GM23338 (cell line): ENCODE measurements at regions not wholly inside any gene's neighbourhood (a gene's known extent, or its start where the extent isn't known, plus 50 kb on each side); places are given as distances from the start of the nearest gene placed in this dataset.

Experiments
- ATAC-seq: fragments of 200-7000 bp; cut with Tn5 transposase; 3 replicates; pipeline ENCODE4 v1.9.1; 2020
- DNase-seq: peaks from one replicate; pipeline ENCODE4 v3.0.0-alpha.2; 2015; ENCODE audit warnings: low spot score
- H2AFZ ChIP-seq: fragments of 200-600 bp; sonication (generic); 2 replicates; pipeline ENCODE4 v1.8.0; 2016; ENCODE audit warnings: antibody characterized with exemption, mild to moderate bottlenecking, moderate library complexity
- H3F3A ChIP-seq: fragments of 200-600 bp; sonication (generic); replicated peaks from 2 replicates; pipeline ENCODE4 v1.8.0; 2017; ENCODE audit warnings: antibody characterized with exemption, mixed run types, low read depth
- H3K27ac ChIP-seq: fragments of 200-600 bp; sonication (generic); 2 replicates; pipeline ENCODE4 v1.6.1; 2016; ENCODE audit warnings: low read depth
- H3K27me3 ChIP-seq: fragments of 200-600 bp; sonication (generic); 2 replicates; pipeline ENCODE4 v1.8.0; 2016; ENCODE audit warnings: mild to moderate bottlenecking, mixed run types, moderate library complexity; ENCODE audit not compliant: insufficient read depth
- H3K36me3 ChIP-seq: fragments of 200-600 bp; sonication (generic); 2 replicates; pipeline ENCODE4 v1.8.0; 2016; ENCODE audit warnings: mild to moderate bottlenecking; ENCODE audit not compliant: insufficient read depth
- H3K4me1 ChIP-seq: fragments of 200-600 bp; sonication (generic); 2 replicates; pipeline ENCODE4 v1.8.0; 2016; ENCODE audit warnings: mild to moderate bottlenecking, moderate library complexity; ENCODE audit not compliant: insufficient read depth
- H3K4me2 ChIP-seq: fragments of 200-600 bp; sonication (generic); 2 replicates; pipeline ENCODE4 v1.7.1; 2017; ENCODE audit warnings: mixed run types
- H3K4me3 ChIP-seq: fragments of 200-600 bp; sonication (generic); 2 replicates; pipeline ENCODE4 v1.6.1; 2016; ENCODE audit warnings: mixed run types
- H3K79me2 ChIP-seq: fragments of 200-600 bp; sonication (generic); replicated peaks from 2 replicates; pipeline ENCODE4 v1.8.0; 2017; ENCODE audit warnings: mild to moderate bottlenecking; ENCODE audit not compliant: insufficient read depth
- H3K9me2 ChIP-seq: fragments of 200-600 bp; sonication (generic); 2 replicates; pipeline ENCODE4 v1.8.0; 2017; ENCODE audit not compliant: insufficient read depth
- H4K20me1 ChIP-seq: fragments of 200-600 bp; sonication (generic); replicated peaks from 2 replicates; pipeline ENCODE4 v1.8.0; 2017; ENCODE audit warnings: mild to moderate bottlenecking; ENCODE audit not compliant: insufficient read depth
- H3K27ac Mint-ChIP-seq: 2 replicates; pipeline ENCODE4 v1.8.0; 2020; ENCODE audit warnings: inconsistent platforms, mild to moderate bottlenecking, moderate library complexity, mixed read lengths
- H3K27me3 Mint-ChIP-seq: 3 replicates; pipeline ENCODE4 v1.8.0; 2022; ENCODE audit warnings: low read depth, mild to moderate bottlenecking, moderate library complexity, mixed read lengths, inconsistent platforms; ENCODE audit not compliant: insufficient read depth, poor library complexity
- H3K36me3 Mint-ChIP-seq: 3 replicates; pipeline ENCODE4 v1.8.0; 2021; ENCODE audit warnings: low read depth, mild to moderate bottlenecking, inconsistent platforms, moderate library complexity, mixed read lengths
- H3K4me1 Mint-ChIP-seq: 3 replicates; pipeline ENCODE4 v1.8.0; 2020; ENCODE audit warnings: mild to moderate bottlenecking, inconsistent platforms, mixed read lengths
- H3K4me3 Mint-ChIP-seq: 3 replicates; pipeline ENCODE4 v1.8.0; 2021; ENCODE audit warnings: moderate library complexity, mild to moderate bottlenecking, inconsistent platforms, mixed read lengths
- H3K9me3 Mint-ChIP-seq: 3 replicates; pipeline ENCODE4 v1.8.0; 2020; ENCODE audit warnings: moderate library complexity, mild to moderate bottlenecking, inconsistent platforms, mixed read lengths
- CTCF ChIP-seq, 2 experiments: fragments of 200-600 bp in 1 of 2; sonication (generic) in 1 of 2; conservative IDR thresholded peaks; 2 replicates each; pipeline versions ENCODE4 v1.5.1 to v1.6.1; 2016 to 2017; ENCODE audit warnings: antibody characterized with exemption in 2 of 2, low read depth in 2 of 2, mild to moderate bottlenecking in 2 of 2, moderate library complexity in 1 of 2
- REST ChIP-seq: IDR thresholded peaks from one replicate; pipeline ENCODE4 v1.6.1; 2018; ENCODE audit warnings: antibody characterized with exemption; ENCODE audit not compliant: unreplicated experiment

GRCh38 chr3:174620138-174620537 lies 239.0 kb upstream of the NAALADL2 start:
- Histone ChIP-seq H3K4me1 (no peaks in the 10 kb centered on the region), H3K27ac (no peak overlapping the region), H3K4me3 (no peak overlapping the region), H3K9me2 (no peaks in the 10 kb centered on the region), H2AFZ (no peak overlapping the region), H4K20me1 (no peaks in the 10 kb centered on the region), H3K4me2 (no peak overlapping the region), H3K36me3 (no peaks in the 10 kb centered on the region), H3K27me3 (no peaks in the 10 kb centered on the region), H3K79me2 (no peaks in the 10 kb centered on the region), H3F3A (no peaks in the 10 kb centered on the region)
- Mint-ChIP-seq H3K9me3 (no peaks in the 10 kb centered on the region), H3K4me3 (no peak overlapping the region), H3K4me1 (peaks cover 5% of the 10 kb centered on the region; the same call in 2 of the 3 replicates), H3K36me3 (no peaks in the 10 kb centered on the region), H3K27me3 (no peaks in the 10 kb centered on the region), H3K27ac (no peak overlapping the region)
- no peak for TF ChIP-seq REST
- peak in 1 of 2 experiments; percentile 52; a peak in 3 of 4 replicates for TF ChIP-seq CTCF (conservative IDR thresholded peaks at IDR 0.05; ENCODE audit: low read depth in 2 of 2)
- ATAC-seq (no peak), DNase-seq (peak; percentile 21)

GRCh38 chr3:174620855-174621472 lies 238.2 kb upstream of the NAALADL2 start:
- Mint-ChIP-seq H3K9me3 (no peaks in the 10 kb centered on the region), H3K4me3 (no peak overlapping the region), H3K27me3 (no peaks in the 10 kb centered on the region), H3K27ac (no peak overlapping the region), H3K4me1 (peaks cover 5% of the 10 kb centered on the region; the same call in 2 of the 3 replicates), H3K36me3 (no peaks in the 10 kb centered on the region)
- no peak overlapping the region for H2AFZ ChIP-seq
- no peaks in the 10 kb centered on the region for H4K20me1 ChIP-seq
- H3K36me3 ChIP-seq: no peaks in the 10 kb centered on the region
- no peaks in the 10 kb centered on the region for H3K27me3 ChIP-seq
- no peaks in the 10 kb centered on the region for H3K4me1 ChIP-seq
- no peaks in the 10 kb centered on the region for H3K79me2 ChIP-seq
- no peak overlapping the region for H3K27ac ChIP-seq
- H3K4me2 ChIP-seq: no peak overlapping the region
- H3K4me3 ChIP-seq: no peak overlapping the region
- DNase-seq: no peak
- no peaks in the 10 kb centered on the region for H3K9me2 ChIP-seq
- no peak for ATAC-seq
- no peaks in the 10 kb centered on the region for H3F3A ChIP-seq
- no peak for TF ChIP-seq CTCF (conservative IDR thresholded peaks at IDR 0.05; ENCODE audit: low read depth in 2 of 2)
